NCI-H524 (cell line): ENCODE measurements at regions not wholly inside any gene's neighbourhood (a gene's known extent, or its start where the extent isn't known, plus 50 kb on each side); places are given as distances from the start of the nearest gene placed in this dataset.
A peak's percentile ranks its signal among the peaks of the same experiment; 100 is the strongest.
"Not testable (repeated sequence)": the region's sequence is repeated elsewhere in the genome, so short reads cannot be mapped to it uniquely, and the experiment has no call there.

Experiments
- DNase-seq, 2 experiments: peaks; one replicate each; lab custom pipeline; 2025; lab: John Stamatoyannopoulos, UW

DNA sequence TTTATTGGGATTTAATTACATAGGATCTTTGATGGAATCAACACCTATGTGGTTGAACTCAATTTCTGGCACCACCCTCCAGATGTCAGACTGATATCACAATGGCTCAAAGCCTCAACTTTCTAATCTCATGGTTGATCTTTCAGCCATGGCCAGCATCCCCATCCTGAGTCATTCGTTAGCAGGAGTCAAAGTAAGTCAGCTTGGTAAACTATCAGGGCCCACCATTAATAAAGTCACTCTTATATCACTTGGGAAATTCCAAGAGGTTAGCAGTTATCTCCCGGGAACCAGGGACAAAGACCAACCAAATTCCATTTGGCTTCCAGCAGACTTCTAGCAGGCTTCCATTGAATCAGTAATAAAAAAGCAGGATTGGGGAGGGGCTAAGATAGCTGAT, 50.7 kb upstream of the TNFSF4 start:
- DNase-seq: no peak

GRCh38 chr1:173258479-173259264, 51.5 kb upstream of the TNFSF4 start:
- no peak for DNase-seq

GRCh38 chr1:173260329-173260728, 53.2 kb upstream of the TNFSF4 start:
- not testable (repeated sequence) for DNase-seq

DNA sequence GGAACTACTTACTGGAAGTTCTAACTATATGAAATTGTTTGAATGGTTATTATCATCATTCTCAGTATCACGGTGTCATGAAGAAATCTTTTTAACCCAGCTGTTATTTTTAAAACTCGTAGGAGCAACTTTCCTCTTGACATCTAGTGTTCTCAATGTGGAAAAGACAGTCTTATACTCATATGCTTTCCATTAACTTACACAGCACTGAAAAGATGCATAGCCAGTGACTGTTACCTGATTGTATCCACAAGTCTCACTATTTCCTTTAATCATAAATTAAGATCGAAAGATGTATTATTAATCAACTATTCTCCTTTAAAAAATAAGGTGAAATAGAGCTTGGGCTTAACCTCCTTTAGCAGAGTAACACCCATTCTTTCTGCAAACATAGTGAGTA, 59.7 kb upstream of the TNFSF4 start:
- DNase-seq: no peak

GRCh38 chr1:173267453-173267945, 60.4 kb upstream of the TNFSF4 start:
- no peak for DNase-seq

DNA sequence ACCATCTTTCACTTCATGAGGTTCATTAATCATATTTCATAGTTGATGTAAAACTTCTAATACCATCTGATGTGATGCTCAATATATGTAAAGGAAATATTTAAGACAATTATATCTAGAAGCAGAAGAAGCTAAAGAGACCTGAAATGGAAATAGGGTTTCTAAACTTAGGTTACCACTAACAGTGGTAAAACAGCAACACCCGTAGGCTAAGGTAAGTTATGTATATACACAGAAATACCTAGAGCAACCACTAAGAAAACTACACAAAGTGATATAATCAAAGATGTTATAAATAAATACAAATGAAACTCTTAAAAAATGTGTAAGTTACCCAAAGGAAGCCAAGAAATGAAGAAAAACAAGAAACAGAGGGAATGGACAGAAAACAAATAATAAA, 61.1 kb upstream of the TNFSF4 start:
- no peak for DNase-seq

DNA sequence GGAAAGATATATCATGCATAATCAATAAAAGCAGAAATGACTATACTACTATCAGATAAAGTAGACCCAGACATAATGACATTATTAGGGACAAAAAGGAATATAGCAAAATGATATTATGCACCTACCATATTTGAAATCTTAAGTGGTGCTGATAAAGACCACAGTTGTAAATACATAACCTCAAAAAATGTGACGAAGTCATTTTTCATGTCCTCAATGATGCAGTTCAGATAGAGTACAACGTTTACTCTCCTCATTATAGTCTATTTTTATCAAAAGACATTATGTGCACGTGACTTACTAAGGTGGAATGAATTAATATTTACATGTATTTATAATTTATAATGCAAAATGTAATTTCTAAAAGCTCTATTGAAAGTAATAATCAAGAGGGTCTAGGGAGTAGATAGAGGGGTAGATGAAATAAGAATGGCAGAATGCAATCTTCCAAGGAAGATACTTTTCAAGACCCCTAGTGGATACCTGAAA, 61.7 kb upstream of the TNFSF4 start:
- DNase-seq: no peak

GRCh38 chr1:173269490-173270230, 62.5 kb upstream of the TNFSF4 start:
- no peak for DNase-seq

DNA sequence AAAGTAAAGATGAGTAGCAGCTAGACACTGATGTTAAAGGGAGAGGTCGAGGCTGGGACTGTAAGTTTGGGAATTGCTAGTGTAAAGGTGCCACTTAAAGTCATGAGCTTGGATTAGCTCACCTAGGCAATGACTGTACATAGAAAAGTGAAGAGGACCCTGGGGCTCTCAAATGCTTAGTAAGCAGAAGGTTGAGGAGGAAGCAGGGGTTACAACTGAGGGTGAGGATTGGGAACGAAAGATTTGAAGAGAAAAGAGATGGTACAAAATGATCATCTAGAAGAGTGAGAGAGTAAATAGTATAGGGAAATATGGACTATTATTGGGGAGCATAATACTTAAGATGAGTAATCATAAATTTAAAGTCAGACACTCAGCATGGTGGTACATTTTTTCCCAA, 63.1 kb upstream of the TNFSF4 start:
- DNase-seq: no peak

- not testable (repeated sequence) for DNase-seq
These were observed 63.9 kb upstream of the TNFSF4 start for GRCh38 chr1:173271021-173271420.

- DNase-seq: peak; percentile 15 to 59
These were observed 68.4 kb upstream of the TNFSF4 start for GRCh38 chr1:173275496-173275895.

- no peak for DNase-seq
These were observed 70.0 kb upstream of the TNFSF4 start for GRCh38 chr1:173276922-173277800.

GRCh38 chr1:173280899-173281660, 73.9 kb upstream of the TNFSF4 start:
- no peak for DNase-seq

DNA sequence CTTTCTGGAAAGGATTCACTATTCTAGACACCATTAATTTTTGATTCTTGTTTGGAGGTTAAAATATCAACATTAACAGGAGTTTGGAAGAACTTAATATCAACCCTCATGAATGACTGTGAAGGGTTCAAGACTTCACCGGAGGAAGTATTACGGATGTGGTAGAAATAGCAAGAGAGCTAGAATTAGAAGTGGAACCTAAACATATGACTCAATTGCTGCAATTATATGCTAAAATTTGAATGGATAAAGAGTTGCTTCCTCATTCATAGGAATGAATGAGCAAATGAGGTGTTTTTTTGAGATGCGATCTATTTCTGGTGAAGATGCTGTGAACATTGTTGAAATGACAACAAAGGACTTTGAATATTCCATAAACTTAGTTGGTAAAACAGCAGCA, 77.9 kb upstream of the TNFSF4 start:
- no peak for DNase-seq

GRCh38 chr1:173287785-173288184, 80.7 kb upstream of the TNFSF4 start:
- DNase-seq: no peak

DNA sequence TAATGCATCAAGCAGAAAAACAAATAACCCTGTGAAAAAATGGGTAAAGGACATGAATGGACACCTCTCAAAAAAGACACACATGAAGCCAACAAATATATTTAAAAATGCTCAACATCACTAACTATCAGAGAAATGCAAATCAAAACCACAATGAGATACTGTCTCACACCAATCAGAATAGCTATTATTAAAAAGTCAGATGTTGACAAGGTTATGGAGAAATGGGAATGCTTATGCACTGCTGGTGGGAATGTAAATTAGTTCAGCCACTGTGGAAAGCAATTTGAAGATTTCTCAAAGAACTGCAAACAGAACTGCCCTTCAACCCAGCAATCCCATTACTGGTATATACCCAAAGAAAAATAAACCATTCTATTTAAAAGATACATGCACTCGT, 86.6 kb upstream of the TNFSF4 start:
- no peak for DNase-seq

DNA sequence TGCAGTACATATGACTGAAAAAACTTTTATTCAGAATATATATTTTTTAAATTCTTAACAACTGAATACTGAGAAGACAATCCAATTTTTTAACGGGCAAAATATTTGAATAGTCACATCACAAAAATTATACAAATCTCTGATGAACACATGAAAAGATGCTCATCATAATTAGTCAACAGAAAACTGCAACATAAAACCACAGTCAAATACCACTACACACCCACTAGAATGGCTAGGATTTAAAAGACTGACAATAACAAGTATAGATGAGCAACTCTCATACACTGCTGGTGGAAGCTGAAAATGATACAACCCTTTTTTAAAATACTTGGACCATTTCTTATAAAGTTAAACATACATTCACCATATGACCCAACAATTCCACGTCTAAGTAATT, 87.7 kb upstream of the TNFSF4 start:
- DNase-seq: no peak

GRCh38 chr1:173295391-173295790, 88.3 kb upstream of the TNFSF4 start:
- no peak for DNase-seq

- no peak for DNase-seq
These were observed 88.9 kb upstream of the TNFSF4 start for GRCh38 chr1:173295995-173296394.

GRCh38 chr1:173297798-173298391, 90.8 kb upstream of the TNFSF4 start:
- no peak for DNase-seq
